ENCODE measurements at regions not wholly inside any gene's neighbourhood (a gene's known extent, or its start where the extent isn't known, plus 50 kb on each side); places are given as distances from the start of the nearest gene placed in this dataset.

DNA sequence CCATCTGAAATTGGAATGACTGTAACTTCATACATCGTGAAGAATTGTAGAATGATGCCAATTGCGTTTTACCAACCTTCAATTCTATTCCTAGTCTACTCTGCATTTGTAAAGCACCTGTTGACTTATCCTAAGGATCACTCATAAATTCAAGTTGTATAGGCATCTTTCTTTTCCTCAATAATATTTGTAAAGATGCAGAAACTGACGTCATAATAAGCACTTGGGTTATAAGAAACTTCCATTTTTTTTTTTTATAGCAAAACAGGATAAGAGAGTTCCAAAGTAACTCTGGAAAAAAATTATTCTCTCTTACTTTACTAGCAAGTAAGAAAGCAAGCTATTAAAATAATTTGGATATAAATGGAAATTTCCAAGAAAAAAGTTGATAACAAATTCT is 1377.4 kb upstream of the ACVR2A start:
- TF ChIP-seq, protein P1, sequence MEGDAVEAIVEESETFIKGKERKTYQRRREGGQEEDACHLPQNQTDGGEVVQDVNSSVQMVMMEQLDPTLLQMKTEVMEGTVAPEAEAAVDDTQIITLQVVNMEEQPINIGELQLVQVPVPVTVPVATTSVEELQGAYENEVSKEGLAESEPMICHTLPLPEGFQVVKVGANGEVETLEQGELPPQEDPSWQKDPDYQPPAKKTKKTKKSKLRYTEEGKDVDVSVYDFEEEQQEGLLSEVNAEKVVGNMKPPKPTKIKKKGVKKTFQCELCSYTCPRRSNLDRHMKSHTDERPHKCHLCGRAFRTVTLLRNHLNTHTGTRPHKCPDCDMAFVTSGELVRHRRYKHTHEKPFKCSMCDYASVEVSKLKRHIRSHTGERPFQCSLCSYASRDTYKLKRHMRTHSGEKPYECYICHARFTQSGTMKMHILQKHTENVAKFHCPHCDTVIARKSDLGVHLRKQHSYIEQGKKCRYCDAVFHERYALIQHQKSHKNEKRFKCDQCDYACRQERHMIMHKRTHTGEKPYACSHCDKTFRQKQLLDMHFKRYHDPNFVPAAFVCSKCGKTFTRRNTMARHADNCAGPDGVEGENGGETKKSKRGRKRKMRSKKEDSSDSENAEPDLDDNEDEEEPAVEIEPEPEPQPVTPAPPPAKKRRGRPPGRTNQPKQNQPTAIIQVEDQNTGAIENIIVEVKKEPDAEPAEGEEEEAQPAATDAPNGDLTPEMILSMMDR (IDR thresholded peaks at IDR 0.05) = no peak
- TF ChIP-seq POLR2A (IDR thresholded peaks at IDR 0.05) = no peak
